Endothelial cell of umbilical vein (primary cell): ENCODE measurements at regions not wholly inside any gene's neighbourhood (a gene's known extent, or its start where the extent isn't known, plus 50 kb on each side); places are given as distances from the start of the nearest gene placed in this dataset.

Source experiments
- BruUV-seq: library from RNA; stranded (reverse); fragments of 400-500 nt; replicated peaks from 2 replicates; lab custom pipeline; 2021; lab: Mats Ljungman, UMichigan
- CTCF ChIA-PET: fragments of 300-600, 350-600 bp; sonication (Branson Sonifier 250); formaldehyde crosslinking; loops from one replicate; lab custom pipeline; 2021; ENCODE audit warnings: antibody characterized with exemption, inconsistent platforms; lab: Charles Lee
- POLR2A ChIA-PET: fragments of 300-600, 350-600 bp; sonication (Branson Sonifier 250); formaldehyde crosslinking; loops from one replicate; lab custom pipeline; 2021; ENCODE audit warnings: antibody characterized with exemption, inconsistent platforms; lab: Charles Lee
- DNase-seq: peaks from one replicate; pipeline ENCODE4 v3.0.0-alpha.2; 2011; ENCODE audit warnings: low read depth, low spot score
- FAIRE-seq: peaks from 2 replicates; lab custom pipeline; 2011; peaks lifted over from hg19 to GRCh38; lab: Jason Lieb, UNC
- H2AFZ ChIP-seq: 2 replicates; pipeline ENCODE4 v1.6.0; 2012; ENCODE audit warnings: low read depth, low read length, control low read depth, inconsistent platforms
- H3K27ac ChIP-seq: 2 replicates; pipeline ENCODE4 v1.5.1; 2011; ENCODE audit warnings: low read depth, mild to moderate bottlenecking, control low read depth, low read length, moderate library complexity; ENCODE audit not compliant: insufficient read depth
- H3K27me3 ChIP-seq, 2 experiments: 2 replicates each; pipeline versions ENCODE4 v1.6.0 to v1.6.1; 2011; ENCODE audit warnings: low read length in 2 of 2, mixed read lengths in 1 of 2; ENCODE audit not compliant: control insufficient read depth in 2 of 2, insufficient read depth in 2 of 2
- H3K36me3 ChIP-seq, 2 experiments: 2 replicates in 1 of 2; 3 replicates in 1 of 2; pipeline ENCODE4 v1.5.1; 2011; ENCODE audit warnings: low read length in 2 of 2, mild to moderate bottlenecking in 1 of 2, moderate library complexity in 1 of 2; ENCODE audit not compliant: control insufficient read depth in 2 of 2, insufficient read depth in 2 of 2; ENCODE audit errors: extremely low read depth in 1 of 2
- H3K4me1 ChIP-seq: 3 replicates; pipeline ENCODE4 v1.5.1; 2011; ENCODE audit warnings: mild to moderate bottlenecking, low read length; ENCODE audit not compliant: control insufficient read depth, insufficient read depth; ENCODE audit errors: extremely low read depth
- H3K4me2 ChIP-seq: 2 replicates; pipeline ENCODE4 v1.6.1; 2011; ENCODE audit warnings: low read length, control low read depth, mixed read lengths; ENCODE audit not compliant: insufficient read depth
- H3K4me3 ChIP-seq, 3 experiments: fragments of 200-600 bp in 1 of 3; sonication (generic), shearing (Covaris generic) in 1 of 3; replicated peaks in 1 of 3; 2 replicates each; pipeline ENCODE4 v1.5.1; 2011 to 2016; ENCODE audit warnings: control low read depth in 3 of 3, low read length in 3 of 3, mild to moderate bottlenecking in 2 of 3, inconsistent platforms in 1 of 3, low read depth in 1 of 3, moderate library complexity in 1 of 3; ENCODE audit not compliant: insufficient read depth in 1 of 3
- H3K79me2 ChIP-seq: 2 replicates; pipeline ENCODE4 v1.6.0; 2012; ENCODE audit warnings: low read length, inconsistent platforms; ENCODE audit not compliant: control insufficient read depth, insufficient read depth
- H3K9ac ChIP-seq: replicated peaks from 2 replicates; pipeline ENCODE3; 2011; ENCODE audit warnings: low read length, control low read depth; ENCODE audit not compliant: insufficient read depth; ENCODE audit errors: extremely low read depth
- H3K9me1 ChIP-seq: replicated peaks from 3 replicates; pipeline ENCODE4 v1.6.0; 2011; ENCODE audit warnings: mild to moderate bottlenecking, low read length; ENCODE audit not compliant: control insufficient read depth, insufficient read depth; ENCODE audit errors: extremely low read depth
- H3K9me3 ChIP-seq: replicated peaks from 2 replicates; pipeline ENCODE4 v1.5.1; 2012; ENCODE audit warnings: low read length, inconsistent platforms; ENCODE audit not compliant: control insufficient read depth, insufficient read depth
- H4K20me1 ChIP-seq: replicated peaks from 2 replicates; pipeline ENCODE3; 2011; ENCODE audit warnings: mild to moderate bottlenecking, low read length; ENCODE audit not compliant: control insufficient read depth, insufficient read depth; ENCODE audit errors: extremely low read depth
- CTCF ChIP-seq, 2 donors: IDR thresholded peaks; 1 replicate in 1 of 2; 2 replicates in 1 of 2; pipeline ENCODE4 v1.5.1; 2011; ENCODE audit warnings: low read length in 2 of 2, mild to moderate bottlenecking in 2 of 2, moderate library complexity in 2 of 2, control low read depth in 1 of 2, inconsistent platforms in 1 of 2, low read depth in 1 of 2; ENCODE audit not compliant: insufficient read depth in 1 of 2; ENCODE audit errors: extremely low read depth in 1 of 2
- EZH2 ChIP-seq: IDR thresholded peaks from 2 replicates; pipeline ENCODE4 v1.6.1; 2012; ENCODE audit warnings: borderline replicate concordance, low read depth, mild to moderate bottlenecking, moderate library complexity, low read length, inconsistent platforms; ENCODE audit not compliant: severe bottlenecking
- FOS ChIP-seq: IDR thresholded peaks from 2 replicates; pipeline ENCODE4 v1.6.1; 2011; ENCODE audit warnings: mild to moderate bottlenecking, low read length, moderate library complexity, borderline replicate concordance; ENCODE audit not compliant: insufficient read depth
- JUN ChIP-seq: IDR thresholded peaks from 2 replicates; pipeline ENCODE4 v1.6.1; 2011; ENCODE audit warnings: borderline replicate concordance, low read depth; ENCODE audit not compliant: insufficient read length, insufficient read depth
- MAX ChIP-seq: IDR thresholded peaks from 2 replicates; pipeline ENCODE4 v1.6.1; 2011; ENCODE audit not compliant: insufficient read depth, insufficient read length
- MYC ChIP-seq: IDR thresholded peaks from one replicate; pipeline ENCODE4 v1.6.1; 2011; ENCODE audit warnings: mild to moderate bottlenecking, low read depth, low read length
- POLR2AphosphoS5 ChIP-seq: IDR thresholded peaks from 2 replicates; pipeline ENCODE4 v1.6.1; 2012; ENCODE audit warnings: low read depth, mild to moderate bottlenecking, control low read depth, low read length, moderate library complexity; ENCODE audit not compliant: insufficient read depth
- dilution Hi-C: fragments of 300-500 bp; cut with MboI; formaldehyde crosslinking; loops from one replicate; pipeline ENCODE4 v1.15.0; 2019; ENCODE audit warnings: low sequenced_read_pairs; ENCODE audit not compliant: extremely low pct_ligation_motif_present
- intact Hi-C: fragments of 100-400 bp; cut with micrococcal nuclease; formaldehyde crosslinking; loops from one replicate; pipeline ENCODE4 v1.10.0; 2022

- CTCF ChIA-PET = interaction anchor here (0.9 to 1.8 kb wide), 3 partner anchors 11 to 54 kb away, joined by 4 to 8 read pairs (median 8); no protein-coding TSS in a partner anchor
- no peak overlapping the region for H3K9ac ChIP-seq
- no peaks in the 10 kb centered on the region for H3K36me3 ChIP-seq
- H4K20me1 ChIP-seq = no peaks in the 10 kb centered on the region
- H2AFZ ChIP-seq = no peak overlapping the region
- H3K9me3 ChIP-seq = no peaks in the 10 kb centered on the region
- H3K4me3 ChIP-seq = no peak overlapping the region
- BruUV-seq = no TSS peak
- DNase-seq (no peak), FAIRE-seq (no peak)
- dilution Hi-C loops (loop anchor here (25.0 kb wide), 1 partner anchor 134 kb away; no protein-coding TSS in a partner anchor), intact Hi-C loops (no loop called here)
- POLR2A ChIA-PET = no interaction called here
- H3K79me2 ChIP-seq = no peaks in the 10 kb centered on the region
- no peak overlapping the region for H3K27ac ChIP-seq
- no peaks in the 10 kb centered on the region for H3K9me1 ChIP-seq
- H3K4me2 ChIP-seq = no peak overlapping the region
- H3K27me3 ChIP-seq = peaks cover 0 to 2% of the 10 kb centered on the region in 2 experiments
- H3K4me1 ChIP-seq = no peaks in the 10 kb centered on the region
- TF ChIP-seq MAX (no peak), CTCF (IDR thresholded peaks at IDR 0.05; ENCODE audit: extremely low read depth in 1 of 2, insufficient read depth in 1 of 2, low read depth in 1 of 2, low read length in 2 of 2) (no peak), FOS (no peak), MYC (no peak), JUN (no peak), EZH2 (no peak), POLR2AphosphoS5 (no peak)
Measured at GRCh38 chr11:64503186-64503753, 52.5 kb upstream of the SLC22A11 start.
